K562 (cell line): ENCODE measurements at regions not wholly inside any gene's neighbourhood (a gene's known extent, or its start where the extent isn't known, plus 50 kb on each side); places are given as distances from the start of the nearest gene placed in this dataset.

Experiments
- CEBPB ChIP-seq: fragments of 450-650 bp; IDR thresholded peaks from 2 replicates; pipeline ENCODE4 v1.6.1; 2016; ENCODE audit warnings: missing genetic modification characterization, missing compliant biosample characterization
- POLR3A ChIP-seq: IDR thresholded peaks from 2 replicates; pipeline ENCODE4 v1.6.1; 2011; ENCODE audit warnings: borderline replicate concordance, mild to moderate bottlenecking, moderate library complexity; ENCODE audit not compliant: insufficient read length, insufficient read depth; ENCODE audit errors: extremely low read depth
- RBM39 ChIP-seq: fragments of 200-400 bp; formaldehyde crosslinking; optimal IDR thresholded peaks from 2 replicates; pipeline ENCODE3; 2018; ENCODE audit warnings: low read depth, low read length
- SMAD3 ChIP-seq: fragments of 450-650 bp; formaldehyde crosslinking; conservative IDR thresholded peaks from 2 replicates; pipeline ENCODE4 v1.4.0; 2020; ENCODE audit warnings: mild to moderate bottlenecking
- SMAD4 ChIP-seq: fragments of 250-450 bp; sonication (Bioruptor Pico); conservative IDR thresholded peaks from 2 replicates; pipeline ENCODE4 v1.8.0; 2021; ENCODE audit warnings: inconsistent platforms, mild to moderate bottlenecking, moderate library complexity
- TEAD4 ChIP-seq, 2 experiments: sonication (generic) in 1 of 2; formaldehyde crosslinking in 1 of 2; IDR thresholded peaks; 2 replicates each; pipeline versions ENCODE4 v1.6.1 to v1.8.0; 2012 to 2022; ENCODE audit warnings: borderline replicate concordance in 1 of 2, inconsistent platforms in 1 of 2, low read length in 1 of 2, mild to moderate bottlenecking in 1 of 2, missing genetic modification reagents in 1 of 2
- THRAP3 ChIP-seq: fragments of 450-650 bp; IDR thresholded peaks from 2 replicates; pipeline ENCODE4 v1.6.1; 2016; ENCODE audit warnings: mild to moderate bottlenecking, inconsistent platforms, borderline replicate concordance
- ZFP1 ChIP-seq: fragments of 450-650 bp; formaldehyde crosslinking; IDR thresholded peaks from 2 replicates; pipeline ENCODE4 v1.4.0; 2020; ENCODE audit warnings: mild to moderate bottlenecking, mixed read lengths
- ZMIZ1 ChIP-seq, 2 experiments: fragments of 150-350 bp in 1 of 2; IDR thresholded peaks; 2 replicates each; pipeline ENCODE4 v1.6.1; 2012 to 2016; ENCODE audit warnings: low read depth in 2 of 2, low read length in 2 of 2, mild to moderate bottlenecking in 1 of 2, moderate library complexity in 1 of 2
- ZNF41 ChIP-seq: fragments of 250-450 bp; sonication (Bioruptor Pico); conservative IDR thresholded peaks from 2 replicates; pipeline ENCODE4 v1.4.0; 2020; ENCODE audit warnings: mild to moderate bottlenecking
- TF ChIP-seq, protein P1 (sequence below), 2 experiments: fragments of 450-650 bp; IDR thresholded peaks; 2 replicates each; pipeline ENCODE4 v1.6.1; 2016; ENCODE audit warnings: mild to moderate bottlenecking in 2 of 2, borderline replicate concordance in 1 of 2, low read depth in 1 of 2, moderate library complexity in 1 of 2
- TF ChIP-seq, protein P2 (sequence below): sonication (generic); formaldehyde crosslinking; IDR thresholded peaks from 2 replicates; pipeline ENCODE4 v1.5.0; 2020; ENCODE audit warnings: missing genetic modification reagents

- TF ChIP-seq, protein P1, sequence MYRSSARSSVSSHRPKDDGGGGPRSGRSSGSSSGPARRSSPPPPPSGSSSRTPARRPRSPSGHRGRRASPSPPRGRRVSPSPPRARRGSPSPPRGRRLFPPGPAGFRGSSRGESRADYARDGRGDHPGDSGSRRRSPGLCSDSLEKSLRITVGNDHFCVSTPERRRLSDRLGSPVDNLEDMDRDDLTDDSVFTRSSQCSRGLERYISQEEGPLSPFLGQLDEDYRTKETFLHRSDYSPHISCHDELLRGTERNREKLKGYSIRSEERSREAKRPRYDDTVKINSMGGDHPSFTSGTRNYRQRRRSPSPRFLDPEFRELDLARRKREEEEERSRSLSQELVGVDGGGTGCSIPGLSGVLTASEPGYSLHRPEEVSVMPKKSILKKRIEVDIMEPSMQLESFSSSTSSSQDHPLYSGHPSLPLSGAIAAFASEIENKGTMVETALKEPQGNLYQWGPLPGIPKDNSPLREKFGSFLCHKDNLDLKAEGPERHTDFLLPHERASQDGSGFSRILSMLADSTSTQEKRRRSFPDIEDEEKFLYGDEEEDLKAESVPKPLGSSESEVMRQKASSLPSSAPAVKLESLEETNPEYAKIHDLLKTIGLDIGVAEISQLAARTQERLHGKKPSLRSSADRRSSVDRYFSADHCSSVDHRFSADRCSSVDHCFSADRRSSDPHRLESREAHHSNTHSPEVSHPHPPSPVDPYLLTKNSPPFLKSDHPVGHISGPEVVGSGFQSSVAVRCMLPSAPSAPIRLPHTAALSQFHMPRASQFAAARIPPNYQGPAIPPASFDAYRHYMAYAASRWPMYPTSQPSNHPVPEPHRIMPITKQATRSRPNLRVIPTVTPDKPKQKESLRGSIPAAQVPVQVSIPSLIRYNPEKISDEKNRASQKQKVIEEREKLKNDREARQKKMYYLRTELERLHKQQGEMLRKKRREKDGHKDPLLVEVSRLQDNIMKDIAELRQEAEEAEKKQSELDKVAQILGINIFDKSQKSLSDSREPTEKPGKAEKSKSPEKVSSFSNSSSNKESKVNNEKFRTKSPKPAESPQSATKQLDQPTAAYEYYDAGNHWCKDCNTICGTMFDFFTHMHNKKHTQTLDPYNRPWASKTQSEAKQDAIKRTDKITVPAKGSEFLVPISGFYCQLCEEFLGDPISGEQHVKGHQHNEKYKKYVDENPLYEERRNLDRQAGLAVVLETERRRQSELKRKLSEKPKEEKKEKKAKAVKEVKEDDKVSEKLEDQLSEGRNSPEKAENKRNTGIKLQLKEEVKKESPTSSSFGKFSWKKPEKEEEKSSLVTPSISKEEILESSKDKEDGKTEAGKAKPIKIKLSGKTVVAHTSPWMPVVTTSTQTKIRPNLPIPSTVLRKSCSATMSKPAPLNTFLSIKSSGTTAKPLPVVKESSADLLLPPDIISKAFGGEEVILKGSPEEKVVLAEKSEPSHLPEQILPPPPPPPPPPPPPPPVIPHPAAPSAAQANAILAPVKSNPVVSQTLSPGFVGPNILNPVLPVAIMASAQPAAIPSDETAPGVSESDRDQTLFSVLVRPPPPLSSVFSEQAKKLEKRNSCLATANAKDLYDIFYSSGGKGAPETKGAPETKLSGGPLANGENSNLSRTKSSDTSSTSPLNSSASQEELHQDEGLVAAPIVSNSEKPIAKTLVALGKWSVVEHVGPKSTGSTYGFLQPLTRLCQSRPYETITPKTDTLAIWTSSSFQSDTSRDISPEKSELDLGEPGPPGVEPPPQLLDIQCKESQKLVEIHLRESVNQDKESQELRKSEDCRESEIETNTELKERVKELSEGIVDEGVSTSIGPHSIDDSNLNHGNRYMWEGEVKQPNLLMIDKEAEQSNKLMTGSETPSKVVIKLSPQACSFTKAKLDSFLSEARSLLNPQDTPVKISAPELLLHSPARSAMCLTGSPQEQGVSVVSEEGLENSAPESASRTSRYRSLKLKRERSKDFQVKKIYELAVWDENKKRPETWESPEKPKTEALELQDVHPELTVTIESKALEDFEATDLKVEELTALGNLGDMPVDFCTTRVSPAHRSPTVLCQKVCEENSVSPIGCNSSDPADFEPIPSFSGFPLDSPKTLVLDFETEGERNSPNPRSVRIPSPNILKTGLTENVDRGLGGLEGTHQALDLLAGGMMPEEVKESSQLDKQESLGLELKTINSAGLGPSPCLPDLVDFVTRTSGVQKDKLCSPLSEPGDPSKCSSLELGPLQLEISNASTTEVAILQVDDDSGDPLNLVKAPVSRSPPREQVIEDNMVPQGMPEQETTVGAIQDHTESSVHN (IDR thresholded peaks at IDR 0.05; ENCODE audit: borderline replicate concordance in 1 of 2, low read depth in 1 of 2): no peak
- no peak for TF ChIP-seq SMAD3 (CRISPR knock-in tag)
- TF ChIP-seq ZFP1 (CRISPR knock-in tag): no peak
- TF ChIP-seq, protein P2, sequence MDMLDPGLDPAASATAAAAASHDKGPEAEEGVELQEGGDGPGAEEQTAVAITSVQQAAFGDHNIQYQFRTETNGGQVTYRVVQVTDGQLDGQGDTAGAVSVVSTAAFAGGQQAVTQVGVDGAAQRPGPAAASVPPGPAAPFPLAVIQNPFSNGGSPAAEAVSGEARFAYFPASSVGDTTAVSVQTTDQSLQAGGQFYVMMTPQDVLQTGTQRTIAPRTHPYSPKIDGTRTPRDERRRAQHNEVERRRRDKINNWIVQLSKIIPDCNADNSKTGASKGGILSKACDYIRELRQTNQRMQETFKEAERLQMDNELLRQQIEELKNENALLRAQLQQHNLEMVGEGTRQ (CRISPR knock-in tag): no peak; the same call in 1 of the 2 replicates
- TF ChIP-seq SMAD4 (CRISPR knock-in tag): peak; percentile 52; the same call in 1 of the 2 replicates
- TF ChIP-seq THRAP3: no peak
- no peak for TF ChIP-seq POLR3A
- no peak for TF ChIP-seq ZNF41 (CRISPR knock-in tag)
- no peak for TF ChIP-seq ZMIZ1 (IDR thresholded peaks at IDR 0.05; ENCODE audit: low read depth in 2 of 2, low read length in 2 of 2)
- no peak for TF ChIP-seq RBM39
- no peak for TF ChIP-seq TEAD4 (IDR thresholded peaks at IDR 0.05; ENCODE audit: low read length)
- TF ChIP-seq TEAD4 (CRISPR knock-in tag; IDR thresholded peaks at IDR 0.05; ENCODE audit: borderline replicate concordance): no peak
- peak; percentile 70 for TF ChIP-seq CEBPB
These were observed 63.2 kb upstream of the EED start (continued) for GRCh38 chr11:86181379-86181778.
